ENCODE measurements at regions not wholly inside any gene's neighbourhood (a gene's known extent, or its start where the extent isn't known, plus 50 kb on each side); places are given as distances from the start of the nearest gene placed in this dataset.

DNA sequence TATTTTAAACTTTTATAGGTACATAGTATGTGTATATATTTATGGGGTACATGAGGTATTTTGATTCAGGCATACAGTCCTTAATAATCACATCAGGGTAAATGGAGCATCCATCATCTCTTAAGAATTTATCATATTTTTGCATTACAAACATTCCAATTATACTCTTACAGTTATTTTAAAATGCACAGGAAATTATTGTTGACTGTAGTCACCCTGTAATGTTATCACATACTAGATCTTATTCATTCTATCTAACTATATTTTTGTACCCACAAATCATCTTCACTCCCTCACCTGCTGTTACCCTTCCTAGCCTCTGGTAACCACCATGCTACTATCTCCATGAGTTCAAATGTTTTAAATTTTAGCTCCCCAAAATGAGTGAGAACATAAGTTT is 56.3 kb upstream of the FAM3C start:
- TF ChIP-seq, protein P1, sequence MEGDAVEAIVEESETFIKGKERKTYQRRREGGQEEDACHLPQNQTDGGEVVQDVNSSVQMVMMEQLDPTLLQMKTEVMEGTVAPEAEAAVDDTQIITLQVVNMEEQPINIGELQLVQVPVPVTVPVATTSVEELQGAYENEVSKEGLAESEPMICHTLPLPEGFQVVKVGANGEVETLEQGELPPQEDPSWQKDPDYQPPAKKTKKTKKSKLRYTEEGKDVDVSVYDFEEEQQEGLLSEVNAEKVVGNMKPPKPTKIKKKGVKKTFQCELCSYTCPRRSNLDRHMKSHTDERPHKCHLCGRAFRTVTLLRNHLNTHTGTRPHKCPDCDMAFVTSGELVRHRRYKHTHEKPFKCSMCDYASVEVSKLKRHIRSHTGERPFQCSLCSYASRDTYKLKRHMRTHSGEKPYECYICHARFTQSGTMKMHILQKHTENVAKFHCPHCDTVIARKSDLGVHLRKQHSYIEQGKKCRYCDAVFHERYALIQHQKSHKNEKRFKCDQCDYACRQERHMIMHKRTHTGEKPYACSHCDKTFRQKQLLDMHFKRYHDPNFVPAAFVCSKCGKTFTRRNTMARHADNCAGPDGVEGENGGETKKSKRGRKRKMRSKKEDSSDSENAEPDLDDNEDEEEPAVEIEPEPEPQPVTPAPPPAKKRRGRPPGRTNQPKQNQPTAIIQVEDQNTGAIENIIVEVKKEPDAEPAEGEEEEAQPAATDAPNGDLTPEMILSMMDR (IDR thresholded peaks at IDR 0.05), result no peak
- Mint-ChIP-seq H3K27ac (no peak overlapping the region), H3K9me3 (no peaks in the 10 kb centered on the region), H3K27me3 (ENCODE audit: low read depth, poor library complexity) (no peaks in the 10 kb centered on the region), H3K4me3 (no peak overlapping the region), H3K4me1 (peaks cover 6% of the 10 kb centered on the region), H3K36me3 (ENCODE audit: low read depth) (no peaks in the 10 kb centered on the region)
- no peak for DNase-seq

DNA sequence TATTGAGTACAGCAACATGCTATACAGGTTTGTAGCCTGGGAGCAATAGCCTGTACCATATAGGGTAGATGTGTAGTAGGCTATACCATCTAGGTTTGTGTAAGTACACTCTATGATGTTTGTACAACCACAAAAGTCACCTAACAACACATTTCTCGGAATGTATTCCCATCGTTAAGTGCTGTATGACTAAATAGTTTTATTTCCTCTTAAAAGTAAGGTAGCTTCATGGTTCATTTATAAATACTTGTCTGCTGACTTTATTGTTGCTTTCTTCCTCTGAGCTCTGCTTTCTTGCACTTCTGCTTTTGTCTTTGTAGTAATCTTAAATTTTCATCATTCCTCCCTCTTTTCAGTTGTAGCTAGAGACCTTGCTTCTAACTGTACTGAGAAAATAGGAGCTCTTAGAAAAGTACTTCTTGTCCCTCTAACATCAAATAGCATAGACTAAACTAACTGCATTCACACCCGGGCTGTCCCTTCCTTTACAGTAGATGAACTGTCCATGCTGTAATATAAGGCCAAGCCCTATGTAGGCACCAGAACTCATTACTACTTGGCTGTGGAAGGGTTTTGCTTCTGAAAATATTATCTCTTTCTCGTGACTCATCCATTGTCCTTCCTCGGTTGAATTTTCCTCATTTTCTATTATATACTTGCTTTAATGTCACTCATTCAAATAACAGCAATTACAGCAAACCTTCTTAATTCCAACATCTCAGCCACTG is 55.4 kb upstream of the FAM3C start:
- TF ChIP-seq, protein P1 (IDR thresholded peaks at IDR 0.05), result no peak
- no peaks in the 10 kb centered on the region for H3K27me3 Mint-ChIP-seq (ENCODE audit: low read depth, poor library complexity)
- H3K4me3 Mint-ChIP-seq, result no peak overlapping the region
- no peaks in the 10 kb centered on the region for H3K9me3 Mint-ChIP-seq
- peaks cover 6% of the 10 kb centered on the region for H3K4me1 Mint-ChIP-seq
- no peaks in the 10 kb centered on the region for H3K36me3 Mint-ChIP-seq (ENCODE audit: low read depth)
- no peak overlapping the region for H3K27ac Mint-ChIP-seq
- DNase-seq, result no peak

DNA sequence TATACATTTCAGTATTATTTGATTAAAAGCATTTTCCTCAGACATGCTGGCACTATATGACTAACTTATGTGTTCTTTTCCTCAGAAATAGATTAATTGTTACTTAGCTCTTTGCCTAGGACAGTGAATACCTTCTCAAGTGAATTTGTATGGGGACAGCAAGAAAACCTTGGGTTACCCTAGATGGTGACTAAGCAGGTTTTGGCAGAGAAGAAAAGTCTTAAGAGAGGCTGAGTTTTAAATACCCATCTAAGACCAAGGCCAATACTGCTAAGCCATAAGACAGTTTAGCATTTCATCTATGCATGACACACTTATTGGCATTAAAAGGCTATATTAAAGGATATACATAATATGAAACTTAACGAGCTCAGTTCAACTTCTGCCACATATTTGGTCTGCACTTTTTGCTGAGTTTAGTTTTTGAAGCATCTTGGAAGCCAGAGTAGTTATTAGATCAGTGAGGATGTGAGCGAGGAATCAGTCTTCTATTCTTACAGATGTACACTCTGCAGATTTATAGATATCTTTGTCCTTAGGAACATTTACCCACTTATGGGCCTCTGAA is 54.6 kb upstream of the FAM3C start:
- H3K27ac Mint-ChIP-seq, result no peak overlapping the region
- H3K4me3 Mint-ChIP-seq, result no peak overlapping the region
- H3K36me3 Mint-ChIP-seq (ENCODE audit: low read depth), result no peaks in the 10 kb centered on the region
- no peak for DNase-seq
- H3K4me1 Mint-ChIP-seq, result peaks cover 6% of the 10 kb centered on the region
- no peaks in the 10 kb centered on the region for H3K9me3 Mint-ChIP-seq
- TF ChIP-seq, protein P1 (IDR thresholded peaks at IDR 0.05), result no peak
- no peaks in the 10 kb centered on the region for H3K27me3 Mint-ChIP-seq (ENCODE audit: low read depth, poor library complexity)

DNA sequence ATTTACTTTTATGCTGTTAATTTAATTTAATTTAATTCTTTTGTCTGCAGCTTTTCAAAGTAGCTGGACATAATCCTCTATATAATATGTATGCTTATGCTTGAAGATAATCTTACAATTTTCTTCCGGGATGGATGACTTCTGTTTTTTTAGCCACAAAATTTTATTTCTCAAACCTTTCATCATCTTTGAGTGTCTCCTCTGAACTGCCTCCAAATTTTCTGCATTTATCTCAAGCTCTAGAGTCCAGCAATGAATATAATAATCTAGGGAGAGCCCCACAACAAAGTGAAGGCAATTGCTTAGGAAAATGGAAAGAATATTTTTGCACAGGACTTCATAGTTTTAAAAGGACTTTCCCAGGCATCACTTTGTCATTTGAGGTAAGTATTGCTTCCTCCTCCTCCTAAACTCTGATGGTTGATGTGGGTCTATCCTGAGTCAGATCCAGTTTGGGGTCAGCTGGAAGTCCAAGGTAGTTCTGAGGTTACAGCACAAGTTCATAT is 53.7 kb upstream of the FAM3C start:
- Mint-ChIP-seq H3K36me3 (ENCODE audit: low read depth) (no peaks in the 10 kb centered on the region), H3K4me1 (peaks cover 6% of the 10 kb centered on the region), H3K4me3 (no peak overlapping the region), H3K9me3 (no peaks in the 10 kb centered on the region), H3K27ac (no peak overlapping the region), H3K27me3 (ENCODE audit: low read depth, poor library complexity) (no peaks in the 10 kb centered on the region)
- TF ChIP-seq, protein P1 (IDR thresholded peaks at IDR 0.05), result no peak
- DNase-seq, result no peak

DNA sequence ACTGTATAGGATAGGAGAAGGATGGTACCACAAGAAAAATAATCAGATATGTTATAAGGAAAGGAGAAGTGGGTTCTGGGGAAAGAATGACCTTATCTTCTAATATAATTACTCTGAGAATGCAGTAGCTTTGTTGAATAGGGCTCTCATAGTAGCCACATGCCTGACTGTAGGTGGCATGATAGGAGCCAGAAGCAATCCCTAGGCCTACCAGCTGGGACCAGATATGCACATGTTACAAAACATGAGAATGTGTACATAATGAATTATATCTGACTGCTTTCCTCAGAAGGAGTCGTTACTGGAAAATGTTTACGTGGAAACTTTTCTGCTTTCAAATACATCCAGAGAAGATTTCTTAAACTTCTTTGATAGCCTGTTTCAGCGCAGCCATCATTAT is 53.2 kb upstream of the FAM3C start:
- Mint-ChIP-seq H3K27ac (no peak overlapping the region), H3K36me3 (ENCODE audit: low read depth) (no peaks in the 10 kb centered on the region), H3K9me3 (no peaks in the 10 kb centered on the region), H3K27me3 (ENCODE audit: low read depth, poor library complexity) (no peaks in the 10 kb centered on the region), H3K4me3 (no peak overlapping the region), H3K4me1 (peaks cover 6% of the 10 kb centered on the region)
- TF ChIP-seq, protein P1 (IDR thresholded peaks at IDR 0.05), result no peak
- no peak for DNase-seq

DNA sequence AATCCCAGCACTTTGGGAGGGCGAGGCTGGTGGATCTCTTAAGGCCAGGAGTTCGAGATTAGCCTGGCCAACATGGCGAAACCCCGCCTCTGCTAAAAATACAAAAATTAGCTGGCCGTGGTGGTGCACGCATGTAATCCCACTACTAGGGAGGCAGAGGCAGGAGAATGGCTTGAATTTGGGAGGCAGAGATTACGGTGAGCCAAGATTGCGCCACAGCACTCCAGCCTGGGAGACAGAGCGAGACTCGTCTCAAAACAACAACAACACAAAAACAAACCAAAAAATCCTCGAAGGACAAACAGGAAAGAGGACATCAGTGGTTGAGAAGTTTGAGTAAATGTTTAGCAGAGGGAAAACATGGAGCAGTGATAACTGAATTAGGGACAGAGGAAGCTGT is 52.3 kb upstream of the FAM3C start:
- no peak for DNase-seq
- TF ChIP-seq, protein P1 (IDR thresholded peaks at IDR 0.05), result no peak
- Mint-ChIP-seq H3K4me3 (no peak overlapping the region), H3K27ac (no peak overlapping the region), H3K9me3 (no peaks in the 10 kb centered on the region), H3K27me3 (ENCODE audit: low read depth, poor library complexity) (no peaks in the 10 kb centered on the region), H3K36me3 (ENCODE audit: low read depth) (no peaks in the 10 kb centered on the region), H3K4me1 (peaks cover 6% of the 10 kb centered on the region)

Measured in nephron progenitor cell (in vitro differentiated cells).